Caco-2 (cell line): ENCODE measurements at regions not wholly inside any gene's neighbourhood (a gene's known extent, or its start where the extent isn't known, plus 50 kb on each side); places are given as distances from the start of the nearest gene placed in this dataset.

Experiments used
- BruUV-seq: library from RNA; stranded (reverse); fragments of 400-500 nt; replicated peaks from 2 replicates; lab custom pipeline; 2021; lab: Mats Ljungman, UMichigan
- CTCF ChIA-PET: fragments of 300-600 bp; sonication (Branson Sonifier 250); formaldehyde crosslinking; loops from one replicate; lab custom pipeline; 2022; ENCODE audit warnings: antibody characterized with exemption; lab: Charles Lee
- POLR2A ChIA-PET: fragments of 300-600 bp; sonication (Branson Sonifier 250); formaldehyde crosslinking; loops from one replicate; lab custom pipeline; 2022; ENCODE audit warnings: antibody characterized with exemption; lab: Charles Lee
- DNase-seq, 2 experiments: peaks; one replicate each; pipeline versions ENCODE4 v3.0.0 to v3.0.0-alpha.2; 2020 to 2022
- H3K27me3 ChIP-seq: replicated peaks from 2 replicates; pipeline ENCODE4 v1.6.0; 2011; ENCODE audit warnings: low read length; ENCODE audit not compliant: control insufficient read depth, insufficient read depth
- H3K36me3 ChIP-seq: 2 replicates; pipeline ENCODE4 v1.5.1; 2011; ENCODE audit warnings: low read length; ENCODE audit not compliant: control insufficient read depth, insufficient read depth
- H3K4me1 ChIP-seq: fragments of 250-450 bp; sonication (Bioruptor Pico); 2 replicates; pipeline ENCODE4 v1.5.1; 2020; ENCODE audit warnings: mild to moderate bottlenecking
- H3K4me3 ChIP-seq: 2 replicates; pipeline ENCODE4 v1.5.1; 2011; ENCODE audit warnings: low read depth, mild to moderate bottlenecking, control low read depth, low read length
- H3K9me3 ChIP-seq: fragments of 250-450 bp; sonication (Bioruptor Pico); 2 replicates; pipeline ENCODE4 v1.5.1; 2020; ENCODE audit warnings: mild to moderate bottlenecking, moderate library complexity
- H3K27ac Mint-ChIP-seq: one replicate; pipeline ENCODE4 v1.8.0; 2022; ENCODE audit warnings: mixed read lengths; ENCODE audit not compliant: unreplicated experiment
- H3K27me3 Mint-ChIP-seq: one replicate; pipeline ENCODE4 v1.8.0; 2022; ENCODE audit warnings: mixed read lengths; ENCODE audit not compliant: insufficient read depth, unreplicated experiment
- H3K36me3 Mint-ChIP-seq: one replicate; pipeline ENCODE4 v1.8.0; 2022; ENCODE audit warnings: mild to moderate bottlenecking, mixed read lengths; ENCODE audit not compliant: insufficient read depth, unreplicated experiment
- H3K4me1 Mint-ChIP-seq: one replicate; pipeline ENCODE4 v1.8.0; 2022; ENCODE audit warnings: low read depth, mixed read lengths; ENCODE audit not compliant: unreplicated experiment
- H3K4me3 Mint-ChIP-seq: one replicate; pipeline ENCODE4 v1.8.0; 2022; ENCODE audit warnings: mild to moderate bottlenecking, moderate library complexity, mixed read lengths; ENCODE audit not compliant: unreplicated experiment
- H3K9me3 Mint-ChIP-seq: one replicate; pipeline ENCODE4 v1.8.0; 2022; ENCODE audit warnings: mixed read lengths; ENCODE audit not compliant: unreplicated experiment
- intact Hi-C: fragments of 100-400 bp; cut with micrococcal nuclease; formaldehyde crosslinking; loops from one replicate; pipeline ENCODE4 v1.10.0; 2022; ENCODE audit not compliant: unreplicated experiment
- TF ChIP-seq, protein P1 (sequence below), 2 experiments: fragments of 200-600 bp in 1 of 2; IDR thresholded peaks; 1 replicate in 1 of 2; 2 replicates in 1 of 2; pipeline versions ENCODE4 v1.5.1 to v1.8.0; 2011 to 2022; ENCODE audit warnings: antibody characterized with exemption in 1 of 2, control low read depth in 1 of 2, inconsistent platforms in 1 of 2, low read depth in 1 of 2, low read length in 1 of 2, mild to moderate bottlenecking in 1 of 2, moderate library complexity in 1 of 2; ENCODE audit not compliant: insufficient read depth in 1 of 2, severe bottlenecking in 1 of 2, unreplicated experiment in 1 of 2

DNA sequence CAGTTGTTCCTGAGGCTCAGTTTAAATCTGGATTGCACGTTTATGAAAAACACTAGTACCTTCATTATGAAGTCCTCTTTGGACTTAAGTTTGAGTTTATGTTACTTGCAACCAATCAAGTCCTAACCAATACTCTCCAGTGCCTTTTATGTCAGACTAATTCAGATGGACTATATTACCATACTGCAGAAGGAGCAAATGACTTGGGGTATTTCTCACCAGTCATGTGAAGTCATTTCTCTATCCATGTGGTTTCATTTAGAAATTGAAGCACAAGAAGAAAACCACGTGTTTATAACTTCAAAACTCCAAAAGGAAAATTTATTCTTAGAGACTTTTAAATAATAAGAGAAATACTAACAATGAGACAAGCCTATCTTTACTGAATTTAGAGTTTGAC is 201.6 kb downstream of the MBL2 start:
- Mint-ChIP-seq H3K4me3 (no peak overlapping the region), H3K4me1 (no peaks in the 10 kb centered on the region), H3K9me3 (no peaks in the 10 kb centered on the region), H3K27me3 (no peaks in the 10 kb centered on the region), H3K27ac (no peak overlapping the region), H3K36me3 (no peaks in the 10 kb centered on the region)
- H3K27me3 ChIP-seq = no peaks in the 10 kb centered on the region; the same call in 1 of the 2 replicates
- peaks cover 5% of the 10 kb centered on the region for H3K4me1 ChIP-seq
- no peak for DNase-seq
- BruUV-seq = no TSS peak
- no peak overlapping the region for H3K4me3 ChIP-seq
- CTCF ChIA-PET = no interaction called here
- POLR2A ChIA-PET = no interaction called here
- no peaks in the 10 kb centered on the region for H3K9me3 ChIP-seq
- intact Hi-C loops = no loop called here
- no peaks in the 10 kb centered on the region for H3K36me3 ChIP-seq
- TF ChIP-seq, protein P1, sequence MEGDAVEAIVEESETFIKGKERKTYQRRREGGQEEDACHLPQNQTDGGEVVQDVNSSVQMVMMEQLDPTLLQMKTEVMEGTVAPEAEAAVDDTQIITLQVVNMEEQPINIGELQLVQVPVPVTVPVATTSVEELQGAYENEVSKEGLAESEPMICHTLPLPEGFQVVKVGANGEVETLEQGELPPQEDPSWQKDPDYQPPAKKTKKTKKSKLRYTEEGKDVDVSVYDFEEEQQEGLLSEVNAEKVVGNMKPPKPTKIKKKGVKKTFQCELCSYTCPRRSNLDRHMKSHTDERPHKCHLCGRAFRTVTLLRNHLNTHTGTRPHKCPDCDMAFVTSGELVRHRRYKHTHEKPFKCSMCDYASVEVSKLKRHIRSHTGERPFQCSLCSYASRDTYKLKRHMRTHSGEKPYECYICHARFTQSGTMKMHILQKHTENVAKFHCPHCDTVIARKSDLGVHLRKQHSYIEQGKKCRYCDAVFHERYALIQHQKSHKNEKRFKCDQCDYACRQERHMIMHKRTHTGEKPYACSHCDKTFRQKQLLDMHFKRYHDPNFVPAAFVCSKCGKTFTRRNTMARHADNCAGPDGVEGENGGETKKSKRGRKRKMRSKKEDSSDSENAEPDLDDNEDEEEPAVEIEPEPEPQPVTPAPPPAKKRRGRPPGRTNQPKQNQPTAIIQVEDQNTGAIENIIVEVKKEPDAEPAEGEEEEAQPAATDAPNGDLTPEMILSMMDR (IDR thresholded peaks at IDR 0.05; ENCODE audit: insufficient read depth in 1 of 2, low read depth in 1 of 2, low read length in 1 of 2, severe bottlenecking in 1 of 2, unreplicated experiment in 1 of 2) = no peak

DNA sequence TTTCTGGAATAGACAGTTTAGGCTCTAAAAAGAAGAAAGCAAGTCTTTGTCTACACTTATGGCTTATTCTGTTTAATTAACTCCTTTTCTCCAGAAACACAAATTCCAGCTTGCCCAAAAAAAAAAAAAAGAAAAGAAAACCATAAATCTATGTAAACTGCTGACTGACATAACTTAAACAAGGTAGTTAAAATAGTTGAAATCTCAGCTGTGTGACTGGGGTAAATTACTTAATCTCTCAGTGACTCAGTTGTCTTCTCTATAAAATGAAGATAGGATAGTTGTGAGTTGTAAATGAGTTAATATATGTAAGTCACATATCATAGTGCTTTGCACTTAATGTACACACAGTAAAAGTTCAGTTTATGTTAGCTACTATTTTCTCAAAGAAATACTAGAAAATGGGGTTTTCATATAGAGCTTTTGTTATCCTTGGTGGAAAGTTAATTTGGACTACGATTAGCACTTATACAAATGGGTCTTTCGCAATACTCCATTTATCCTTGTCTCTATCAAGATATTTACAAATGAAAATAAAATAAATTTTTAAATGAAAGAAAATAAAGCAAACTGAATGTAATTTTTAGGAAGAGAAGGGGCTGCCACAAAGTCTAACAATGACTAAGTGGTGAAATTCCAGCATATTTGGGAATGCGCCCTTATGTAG is 200.9 kb downstream of the MBL2 start:
- Mint-ChIP-seq H3K27ac (no peak overlapping the region), H3K4me1 (no peaks in the 10 kb centered on the region), H3K27me3 (no peaks in the 10 kb centered on the region), H3K36me3 (no peaks in the 10 kb centered on the region), H3K4me3 (no peak overlapping the region), H3K9me3 (no peaks in the 10 kb centered on the region)
- no peaks in the 10 kb centered on the region for H3K9me3 ChIP-seq
- no peaks in the 10 kb centered on the region; the same call in 1 of the 2 replicates for H3K27me3 ChIP-seq
- peaks cover 2% of the 10 kb centered on the region for H3K4me1 ChIP-seq
- ChIA-PET POLR2A (no interaction called here), CTCF (no interaction called here)
- TF ChIP-seq, protein P1 (IDR thresholded peaks at IDR 0.05; ENCODE audit: insufficient read depth in 1 of 2, low read depth in 1 of 2, low read length in 1 of 2, severe bottlenecking in 1 of 2, unreplicated experiment in 1 of 2) = no peak
- DNase-seq = no peak
- no TSS peak for BruUV-seq
- intact Hi-C loops = no loop called here
- no peak overlapping the region for H3K4me3 ChIP-seq
- H3K36me3 ChIP-seq = no peaks in the 10 kb centered on the region

DNA sequence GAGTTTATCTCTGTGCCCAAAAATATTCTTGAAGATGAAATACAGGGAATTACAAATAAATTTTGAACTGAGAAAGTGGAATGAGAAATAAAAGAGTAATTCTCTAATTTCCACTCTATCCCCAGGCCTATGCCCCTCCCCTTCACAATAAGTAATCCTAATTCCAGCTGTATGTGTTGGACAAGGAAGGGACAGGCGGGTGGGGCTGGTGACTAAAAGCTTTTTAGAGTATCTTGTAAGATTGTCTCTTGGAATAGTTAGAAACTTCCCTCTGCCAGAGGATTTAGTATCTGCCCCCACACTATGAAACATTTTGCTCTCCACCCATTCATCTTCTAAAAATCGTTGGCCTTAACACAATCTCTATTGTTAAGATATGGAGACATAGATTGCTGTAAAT is 199.2 kb downstream of the MBL2 start:
- BruUV-seq = no TSS peak
- Mint-ChIP-seq H3K27ac (no peak overlapping the region), H3K4me1 (no peaks in the 10 kb centered on the region), H3K4me3 (no peak overlapping the region), H3K36me3 (no peaks in the 10 kb centered on the region), H3K27me3 (no peaks in the 10 kb centered on the region), H3K9me3 (no peaks in the 10 kb centered on the region)
- intact Hi-C loops = no loop called here
- Histone ChIP-seq H3K36me3 (no peaks in the 10 kb centered on the region), H3K27me3 (no peaks in the 10 kb centered on the region; the same call in 1 of the 2 replicates), H3K9me3 (no peaks in the 10 kb centered on the region), H3K4me1 (no peaks in the 10 kb centered on the region), H3K4me3 (no peak overlapping the region)
- POLR2A ChIA-PET = no interaction called here
- CTCF ChIA-PET = no interaction called here
- TF ChIP-seq, protein P1 (IDR thresholded peaks at IDR 0.05; ENCODE audit: insufficient read depth in 1 of 2, low read depth in 1 of 2, low read length in 1 of 2, severe bottlenecking in 1 of 2, unreplicated experiment in 1 of 2) = no peak
- no peak for DNase-seq
